CD4-positive, alpha-beta T cell treated with Interleukin-2 at 100 ng/mL for 4 hours (primary cell): ENCODE measurements at regions not wholly inside any gene's neighbourhood (a gene's known extent, or its start where the extent isn't known, plus 50 kb on each side); places are given as distances from the start of the nearest gene placed in this dataset.

Source experiments
- DNase-seq: peaks from one replicate; pipeline ENCODE4 v3.0.0-alpha.2; 2020; ENCODE audit warnings: low spot score

DNA sequence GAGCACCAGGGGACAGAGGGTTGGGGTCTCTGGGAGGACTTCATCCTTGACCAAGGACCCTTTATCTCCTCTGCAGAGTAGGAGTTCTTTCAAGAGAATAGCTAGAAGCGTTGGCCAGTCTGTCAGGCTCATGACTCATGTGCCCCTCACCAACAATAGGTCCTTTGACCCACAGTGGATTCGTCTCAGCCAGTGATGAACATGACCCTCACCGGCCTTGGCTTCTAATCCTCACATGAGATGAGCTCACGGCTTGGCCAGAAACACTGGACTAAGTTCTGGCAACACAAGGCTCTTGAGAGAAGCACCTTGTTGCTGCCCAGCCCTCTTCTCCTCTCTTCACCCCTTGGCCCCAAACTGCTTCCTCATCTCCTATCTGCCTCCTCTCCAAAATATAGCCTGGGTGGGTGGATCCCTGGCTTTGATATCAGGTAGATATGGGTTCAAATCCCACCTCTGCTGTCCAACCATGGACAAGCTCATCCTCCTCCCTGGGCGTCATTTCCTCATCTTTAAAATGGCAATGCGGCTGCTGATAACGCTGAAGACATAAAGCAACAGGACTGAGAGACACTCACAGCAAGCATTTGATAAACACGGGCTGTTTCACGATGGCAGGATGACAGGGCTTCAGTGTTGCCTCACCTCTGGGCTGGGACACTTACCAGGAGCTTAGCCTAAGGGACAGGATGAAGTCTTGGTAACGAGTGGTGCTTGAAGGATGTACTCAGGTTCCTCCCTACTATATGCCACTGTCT, 446.7 kb upstream of the PROK2 start:
- DNase-seq = no peak

GRCh38 chr3:72230774-72231379, 445.9 kb upstream of the PROK2 start:
- DNase-seq = no peak

- DNase-seq = no peak
These were observed 445.0 kb upstream of the PROK2 start for GRCh38 chr3:72229952-72230351.

DNA sequence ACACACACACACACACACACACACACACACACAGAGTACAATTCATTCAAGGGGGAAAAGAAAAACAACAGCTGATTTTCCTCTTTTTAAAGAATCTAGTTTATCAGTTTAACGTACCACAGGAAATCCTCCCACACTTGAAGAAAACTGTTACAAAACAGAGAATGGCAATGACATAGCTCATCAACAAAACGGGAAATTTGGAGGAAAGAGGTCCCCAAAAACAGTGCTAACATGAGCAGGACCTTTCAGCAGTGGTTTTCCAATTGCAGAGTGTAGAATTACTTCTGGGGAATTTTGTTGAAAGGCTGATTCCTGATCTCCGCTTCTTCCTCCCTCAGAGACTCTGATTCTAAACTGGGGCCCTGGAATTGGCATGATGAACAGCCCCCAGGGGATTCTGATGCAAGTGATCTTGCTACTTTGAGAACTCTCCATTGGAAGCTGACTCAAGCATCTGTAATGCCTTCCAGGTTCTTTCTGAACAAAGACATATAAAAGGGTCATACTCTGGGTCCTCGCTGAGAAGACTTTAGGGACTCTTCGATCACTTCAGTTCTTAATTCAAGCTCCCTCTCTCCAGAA, 442.6 kb upstream of the PROK2 start:
- no peak for DNase-seq

DNA sequence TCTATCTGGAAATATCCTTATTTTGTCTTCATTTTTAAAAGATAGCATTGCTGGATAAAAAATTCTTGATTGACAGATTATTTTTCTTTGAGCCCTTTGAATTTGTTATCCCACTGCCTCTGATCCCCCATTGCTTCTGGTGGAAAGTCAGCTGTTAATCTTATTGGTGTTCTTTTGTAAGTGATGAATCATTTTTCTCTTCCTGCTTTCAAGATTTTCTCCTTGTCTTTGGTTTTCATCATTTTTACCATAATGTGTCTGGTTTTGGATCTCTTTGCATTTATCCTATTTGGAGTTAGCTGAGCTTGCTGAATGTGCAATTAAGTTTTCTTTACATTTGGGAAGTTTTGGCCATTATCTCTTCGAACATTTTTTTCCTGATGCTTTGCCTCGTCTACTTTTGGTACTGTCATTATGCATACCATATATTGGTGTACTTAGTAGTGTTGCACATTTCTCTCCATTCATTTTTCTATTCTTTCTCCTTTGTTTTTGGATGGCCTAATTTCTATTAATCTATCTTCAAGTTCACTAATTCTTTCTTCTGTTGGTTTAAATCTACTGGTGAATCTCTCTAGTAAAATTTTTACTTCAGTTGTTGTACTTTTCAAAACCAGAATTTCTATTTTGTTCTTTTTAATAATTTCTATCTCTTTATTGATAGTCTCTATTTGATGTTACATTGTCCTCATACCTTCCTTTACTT, 440.0 kb upstream of the PROK2 start:
- DNase-seq = no peak

GRCh38 chr3:72223628-72224027, 438.7 kb upstream of the PROK2 start:
- no peak for DNase-seq

DNA sequence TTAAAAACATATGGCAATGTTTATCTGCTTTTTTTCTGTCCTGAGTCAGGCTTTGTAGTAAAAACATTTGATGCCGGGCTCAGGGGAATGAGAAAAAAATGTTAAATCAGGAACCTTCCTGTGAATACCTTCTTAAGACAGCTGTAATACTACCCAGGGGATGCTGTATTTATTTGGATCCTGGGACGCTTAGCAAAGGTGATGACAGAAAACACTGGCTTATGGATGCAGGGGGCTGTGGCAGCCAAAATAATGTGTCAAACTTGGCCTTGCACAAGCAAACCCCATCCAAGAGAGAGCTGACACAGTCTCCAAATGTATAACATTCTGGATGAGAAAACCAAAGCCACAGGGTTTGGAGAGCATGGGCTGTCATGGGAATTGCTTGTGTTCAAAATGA, 438.2 kb upstream of the PROK2 start:
- DNase-seq = no peak

- no peak for DNase-seq
These were observed 437.5 kb upstream of the PROK2 start for GRCh38 chr3:72222410-72222809.

DNA sequence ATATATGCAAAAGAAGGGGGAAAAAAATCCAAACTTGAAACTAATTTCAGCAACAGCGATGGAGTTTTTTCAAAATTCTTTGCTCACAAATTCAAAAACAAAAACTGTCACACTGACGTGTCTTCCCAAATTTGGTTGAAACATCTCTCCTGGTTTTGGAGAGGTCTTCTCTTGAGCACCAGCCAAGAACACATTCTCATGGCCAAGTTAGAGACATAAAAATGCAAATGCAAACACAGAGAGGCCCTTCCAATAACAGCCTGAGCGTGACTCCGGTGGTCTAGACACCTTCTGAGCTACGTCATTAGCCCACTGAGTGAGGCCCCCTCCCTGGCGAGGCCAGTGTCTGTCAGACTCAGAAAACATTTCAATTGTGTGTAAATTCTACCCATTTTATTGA, 436.0 kb upstream of the PROK2 start:
- no peak for DNase-seq

- no peak for DNase-seq
These were observed 434.8 kb upstream of the PROK2 start for GRCh38 chr3:72219752-72220151.

DNA sequence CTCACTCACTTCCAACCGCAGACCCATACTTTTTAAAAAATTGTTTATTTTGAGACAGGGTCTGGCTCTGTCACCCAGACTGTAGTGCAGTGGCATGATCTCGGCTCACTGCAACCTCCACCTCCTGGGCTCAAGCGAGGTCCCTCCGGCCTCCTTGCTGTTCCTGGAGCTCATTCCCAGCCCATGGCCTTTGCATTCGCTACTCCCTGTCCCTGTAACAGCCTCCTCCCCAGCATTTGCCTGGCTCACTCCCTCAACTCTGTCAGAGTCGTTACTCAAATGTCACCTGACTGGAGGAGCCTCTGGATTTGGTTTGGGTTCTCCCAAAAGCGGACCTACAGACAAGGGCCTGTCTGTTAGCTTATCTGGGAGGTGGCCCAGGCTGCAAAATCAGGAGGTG, 432.6 kb upstream of the PROK2 start:
- DNase-seq = no peak

- no peak for DNase-seq
These were observed 429.4 kb upstream of the PROK2 start for GRCh38 chr3:72214066-72214951.

- DNase-seq = no peak
These were observed 428.5 kb upstream of the PROK2 start for GRCh38 chr3:72213296-72214065.

- no peak for DNase-seq
These were observed 427.4 kb upstream of the PROK2 start for GRCh38 chr3:72212396-72212795.

GRCh38 chr3:72210261-72210660, 425.3 kb upstream of the PROK2 start:
- no peak for DNase-seq

DNA sequence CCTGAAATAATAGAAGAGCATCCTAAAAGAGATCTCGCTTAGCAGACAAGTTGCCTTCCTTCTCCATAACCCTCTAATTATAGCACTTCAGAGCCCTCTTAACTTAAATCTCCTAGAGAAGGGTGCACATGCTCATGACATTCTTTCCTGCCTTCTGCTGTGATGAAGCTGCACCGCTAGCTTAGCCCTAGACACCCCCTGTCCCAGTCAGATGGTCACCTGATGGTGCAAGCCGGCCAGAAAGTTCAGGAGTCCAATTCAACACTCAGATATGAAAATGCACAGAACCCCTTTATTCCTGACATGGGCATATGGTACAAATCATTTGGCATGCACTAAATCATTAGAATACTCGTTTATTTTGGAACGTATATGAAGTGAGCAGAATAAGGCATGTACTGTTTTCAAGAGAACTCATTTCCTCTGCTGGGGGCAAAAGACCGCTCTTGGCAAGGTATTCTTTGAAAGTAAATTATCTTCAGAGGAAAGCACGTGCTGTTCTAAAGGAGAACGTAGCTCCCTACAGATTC, 420.4 kb upstream of the PROK2 start:
- no peak for DNase-seq

DNA sequence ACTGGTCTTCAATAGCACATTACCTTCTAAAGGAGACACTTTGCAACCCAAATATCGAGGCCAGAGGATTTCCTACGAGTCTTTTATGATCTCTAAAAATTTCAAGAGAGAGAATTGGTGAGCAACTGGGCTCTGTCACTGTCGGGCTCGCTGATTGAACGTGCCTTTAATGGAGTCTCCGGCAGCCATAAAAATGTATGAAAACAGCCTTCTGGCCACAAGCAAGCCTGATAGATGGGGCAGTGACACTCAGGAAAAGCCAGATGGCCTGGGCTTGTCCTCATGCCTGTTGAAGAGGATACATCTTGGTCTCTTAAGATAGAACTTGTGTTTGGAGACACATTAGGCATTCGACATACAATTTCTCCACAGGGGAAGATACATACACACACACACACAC, 419.5 kb upstream of the PROK2 start:
- DNase-seq = no peak

DNA sequence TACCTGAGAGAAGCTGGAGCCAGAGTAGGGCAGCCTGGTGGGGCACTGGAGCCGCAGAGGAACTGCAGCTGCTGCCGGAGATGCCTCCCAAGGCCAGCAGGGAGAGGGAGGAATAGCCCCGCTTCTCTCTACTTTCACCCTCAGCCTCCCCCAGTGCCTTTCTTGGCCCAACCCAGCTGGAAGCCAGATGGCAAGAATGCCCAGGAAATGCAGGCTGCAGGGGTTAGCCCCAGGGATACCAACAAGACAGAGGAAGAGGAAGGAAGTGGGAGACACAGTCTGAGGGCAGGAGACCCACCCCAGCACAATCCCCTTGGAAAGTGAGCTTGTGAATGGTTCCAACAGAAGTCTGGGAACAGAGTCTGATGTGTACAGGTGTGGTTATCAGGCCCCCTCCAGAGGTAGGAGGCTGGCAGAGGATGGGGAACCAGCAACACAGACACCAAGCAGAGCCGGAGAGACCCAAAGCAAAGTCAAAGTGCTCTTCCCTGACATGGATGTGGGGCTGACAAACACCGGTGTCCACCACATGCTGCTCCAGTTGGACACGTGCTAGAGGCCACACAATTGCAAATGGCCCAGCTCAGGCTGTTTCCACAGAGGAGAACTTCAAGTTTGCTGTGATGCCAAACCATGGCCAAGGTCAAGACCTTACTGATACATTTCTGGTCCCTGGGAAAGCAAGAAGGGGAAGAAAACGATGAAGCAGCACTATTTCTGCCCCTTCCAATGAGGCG, 418.8 kb upstream of the PROK2 start:
- no peak for DNase-seq

DNA sequence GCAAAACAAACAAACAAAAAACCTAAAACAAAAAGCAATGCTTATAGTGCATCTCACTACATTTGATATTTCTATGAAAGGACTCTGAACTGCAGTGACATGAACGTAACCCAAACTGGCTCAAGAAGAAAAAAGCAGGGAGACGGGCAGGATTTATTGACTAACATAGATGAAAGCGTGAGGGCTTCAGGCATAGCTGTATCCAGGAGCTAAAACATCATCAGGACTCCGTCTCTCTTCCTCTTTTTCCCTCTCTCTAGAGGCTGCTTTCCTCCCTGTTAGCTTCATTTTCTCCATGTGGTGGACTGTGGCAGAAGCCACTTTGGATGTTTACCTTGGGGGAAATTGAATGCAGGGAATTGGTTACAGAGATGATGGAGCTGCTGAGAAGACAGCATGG, 418.2 kb upstream of the PROK2 start:
- DNase-seq = no peak

GRCh38 chr3:72200332-72200731, 415.4 kb upstream of the PROK2 start:
- no peak for DNase-seq
